GM23248 (cell line): ENCODE measurements at regions not wholly inside any gene's neighbourhood (a gene's known extent, or its start where the extent isn't known, plus 50 kb on each side); places are given as distances from the start of the nearest gene placed in this dataset.

Experiments
- DNase-seq: peaks from one replicate; pipeline ENCODE4 v3.0.0-alpha.2; 2015
- H2AFZ ChIP-seq: fragments of 200-600 bp; sonication (generic); 2 replicates; pipeline ENCODE4 v1.6.1; 2016; ENCODE audit warnings: antibody characterized with exemption
- H3F3A ChIP-seq: fragments of 200-600 bp; sonication (generic); 2 replicates; pipeline ENCODE4 v1.6.1; 2016; ENCODE audit warnings: mild to moderate bottlenecking, antibody characterized with exemption, mixed run types; ENCODE audit not compliant: insufficient read depth
- H3K27ac ChIP-seq: fragments of 200-600 bp; sonication (generic); 2 replicates; pipeline ENCODE4 v1.5.1; 2016; ENCODE audit warnings: mild to moderate bottlenecking
- H3K27me3 ChIP-seq: fragments of 200-600 bp; sonication (generic); replicated peaks from 2 replicates; pipeline ENCODE4 v1.6.1; 2016; ENCODE audit warnings: mild to moderate bottlenecking; ENCODE audit not compliant: insufficient read depth
- H3K36me3 ChIP-seq: fragments of 200-600 bp; sonication (generic); 2 replicates; pipeline ENCODE4 v1.6.1; 2016; ENCODE audit warnings: low read depth, mild to moderate bottlenecking
- H3K4me1 ChIP-seq: fragments of 200-600 bp; sonication (generic); 2 replicates; pipeline ENCODE4 v1.6.1; 2016; ENCODE audit warnings: mild to moderate bottlenecking; ENCODE audit not compliant: insufficient read depth
- H3K4me2 ChIP-seq: fragments of 200-600 bp; sonication (generic); one replicate; pipeline ENCODE4 v1.6.1; 2016; ENCODE audit warnings: mild to moderate bottlenecking; ENCODE audit not compliant: unreplicated experiment
- H3K4me3 ChIP-seq: fragments of 200-600 bp; sonication (generic); 2 replicates; pipeline ENCODE4 v1.5.1; 2016; ENCODE audit warnings: mild to moderate bottlenecking
- H3K79me2 ChIP-seq: fragments of 200-600 bp; sonication (generic); 2 replicates; pipeline ENCODE4 v1.6.1; 2016; ENCODE audit warnings: mild to moderate bottlenecking; ENCODE audit not compliant: insufficient read depth
- H3K9ac ChIP-seq: fragments of 200-600 bp; sonication (generic); 2 replicates; pipeline ENCODE4 v1.6.1; 2016; ENCODE audit warnings: mild to moderate bottlenecking
- H3K9me2 ChIP-seq: fragments of 200-600 bp; sonication (generic); 2 replicates; pipeline ENCODE4 v1.6.1; 2016; ENCODE audit warnings: mixed run types, mild to moderate bottlenecking, moderate library complexity; ENCODE audit not compliant: insufficient read depth
- H3K9me3 ChIP-seq: fragments of 200-600 bp; sonication (generic); one replicate; pipeline ENCODE4 v1.6.1; 2017; ENCODE audit warnings: low read depth
- H4K20me1 ChIP-seq: fragments of 200-600 bp; sonication (generic); 2 replicates; pipeline ENCODE4 v1.6.0; 2016; ENCODE audit not compliant: insufficient read depth
- EZH2 ChIP-seq: fragments of 200-600 bp; sonication (generic); IDR thresholded peaks from 2 replicates; pipeline ENCODE4 v1.6.1; 2018; ENCODE audit warnings: antibody characterized with exemption, mild to moderate bottlenecking; ENCODE audit not compliant: insufficient read depth, poor library complexity, severe bottlenecking
- EZH2phosphoT487 ChIP-seq: fragments of 200-600 bp; sonication (generic); IDR thresholded peaks from 2 replicates; pipeline ENCODE4 v1.6.1; 2018; ENCODE audit warnings: antibody characterized with exemption, moderate library complexity, mild to moderate bottlenecking, low read depth; ENCODE audit not compliant: insufficient read depth
- WGBS, 2 experiments: methylation state at CpG; one replicate each; pipeline ENCODE4 v1.1.6; 2015 to 2017; ENCODE audit warnings: low lambda C conversion rate in 2 of 2, low coverage in 1 of 2; ENCODE audit errors: missing lambda C conversion rate in 2 of 2; 5-methylcytosine and 5-hydroxymethylcytosine counted together
- in situ Hi-C: fragments of 300-500 bp; cut with MboI; formaldehyde crosslinking; loops from 2 replicates; pipeline ENCODE4 v1.15.0; 2020

GRCh38 chr9:81118416-81118815 is 570.9 kb downstream of the TLE1 start:
- DNase-seq: no peak
- Histone ChIP-seq H3K9me3 (no peaks in the 10 kb centered on the region), H3K27ac (no peak overlapping the region), H3K9me2 (no peaks in the 10 kb centered on the region), H3K4me1 (no peaks in the 10 kb centered on the region), H3K4me3 (no peak overlapping the region), H3K27me3 (no peaks in the 10 kb centered on the region), H3K9ac (no peak overlapping the region), H4K20me1 (no peaks in the 10 kb centered on the region), H3F3A (no peaks in the 10 kb centered on the region), H3K4me2 (no peak overlapping the region), H3K36me3 (no peaks in the 10 kb centered on the region), H3K79me2 (no peaks in the 10 kb centered on the region), H2AFZ (no peak overlapping the region)
- in situ Hi-C loops: no loop called here
- TF ChIP-seq EZH2 (no peak), EZH2phosphoT487 (no peak)
- 67 to 77% methylated on average over 1 of the region's 1 CpG for WGBS, 2 experiments

GRCh38 chr9:81116340-81117137 is 572.8 kb downstream of the TLE1 start:
- TF ChIP-seq EZH2phosphoT487: no peak
- TF ChIP-seq EZH2: no peak
- no peak overlapping the region for H3K4me3 ChIP-seq
- H3K4me2 ChIP-seq: no peak overlapping the region
- no peaks in the 10 kb centered on the region for H3F3A ChIP-seq
- no peaks in the 10 kb centered on the region for H3K9me2 ChIP-seq
- DNase-seq: no peak
- H3K9me3 ChIP-seq: no peaks in the 10 kb centered on the region
- H3K27me3 ChIP-seq: 0 out of 2 replicates have a peak, but pooled peaks cover 4% of the 10 kb centered on the region
- H3K9ac ChIP-seq: no peak overlapping the region
- H4K20me1 ChIP-seq: no peaks in the 10 kb centered on the region
- H2AFZ ChIP-seq: no peak overlapping the region
- H3K79me2 ChIP-seq: no peaks in the 10 kb centered on the region
- WGBS, 2 experiments: 45 to 56% methylated on average over 7 of the region's 7 CpGs
- H3K4me1 ChIP-seq: no peaks in the 10 kb centered on the region
- no peak overlapping the region for H3K27ac ChIP-seq
- in situ Hi-C loops: no loop called here
- no peaks in the 10 kb centered on the region for H3K36me3 ChIP-seq

GRCh38 chr9:81113453-81114124 is 575.8 kb downstream of the TLE1 start:
- Histone ChIP-seq H3K27me3 (0 out of 2 replicates have a peak, but pooled peaks cover 4% of the 10 kb centered on the region), H3K4me1 (no peaks in the 10 kb centered on the region), H3F3A (no peaks in the 10 kb centered on the region), H3K4me3 (no peak overlapping the region), H3K9ac (no peak overlapping the region), H2AFZ (no peak overlapping the region), H3K79me2 (no peaks in the 10 kb centered on the region), H4K20me1 (no peaks in the 10 kb centered on the region), H3K36me3 (no peaks in the 10 kb centered on the region), H3K9me3 (no peaks in the 10 kb centered on the region), H3K4me2 (no peak overlapping the region), H3K9me2 (no peaks in the 10 kb centered on the region), H3K27ac (no peak overlapping the region)
- WGBS, 2 experiments: 43 to 48% methylated on average over 7 of the region's 7 CpGs
- TF ChIP-seq EZH2phosphoT487 (no peak), EZH2 (no peak)
- no peak for DNase-seq
- in situ Hi-C loops: no loop called here

- Histone ChIP-seq H3K4me1 (no peaks in the 10 kb centered on the region), H3K9me2 (no peaks in the 10 kb centered on the region), H3K9me3 (no peaks in the 10 kb centered on the region), H3F3A (no peaks in the 10 kb centered on the region), H2AFZ (no peak overlapping the region), H3K27ac (no peak overlapping the region), H3K79me2 (no peaks in the 10 kb centered on the region), H3K4me3 (no peak overlapping the region), H3K9ac (no peak overlapping the region), H3K27me3 (0 out of 2 replicates have a peak, but pooled peaks cover 4% of the 10 kb centered on the region), H3K36me3 (no peaks in the 10 kb centered on the region), H4K20me1 (no peaks in the 10 kb centered on the region), H3K4me2 (no peak overlapping the region)
- TF ChIP-seq EZH2 (no peak), EZH2phosphoT487 (no peak)
- in situ Hi-C loops: no loop called here
- no peak for DNase-seq
- WGBS, 2 experiments: 39 to 46% methylated on average over 7 of the region's 7 CpGs
Measured at GRCh38 chr9:81112627-81113452, 576.5 kb downstream of the TLE1 start.
